Mucosa of gallbladder (tissue), 1 donor: ENCODE measurements at regions not wholly inside any gene's neighbourhood (a gene's known extent, or its start where the extent isn't known, plus 50 kb on each side); places are given as distances from the start of the nearest gene placed in this dataset.

Experiments
- DNase-seq: peaks from one replicate; pipeline ENCODE4 v3.0.0-alpha.2; 2020; ENCODE audit warnings: low spot score
- donor health status: DM: no; HTN: no; CAD: no.

- DNase-seq = no peak
These were observed 461.5 kb downstream of the MN1 start for GRCh38 chr22:27340047-27340446.

- DNase-seq = no peak
These were observed 457.0 kb downstream of the MN1 start for GRCh38 chr22:27344546-27344945.

- no peak for DNase-seq
These were observed 455.9 kb downstream of the MN1 start for GRCh38 chr22:27345691-27346090.

GRCh38 chr22:27347951-27348350, 453.6 kb downstream of the MN1 start:
- DNase-seq = no peak

GRCh38 chr22:27348634-27349033, 452.9 kb downstream of the MN1 start:
- no peak for DNase-seq

- DNase-seq = no peak
These were observed 452.1 kb downstream of the MN1 start for GRCh38 chr22:27349456-27349855.

- no peak for DNase-seq
These were observed 451.2 kb downstream of the MN1 start for GRCh38 chr22:27350306-27350705.

- no peak for DNase-seq
These were observed 449.1 kb downstream of the MN1 start for GRCh38 chr22:27352426-27352825.

GRCh38 chr22:27358096-27358870, 443.3 kb downstream of the MN1 start:
- DNase-seq = no peak

GRCh38 chr22:27370269-27370668, 431.3 kb downstream of the MN1 start:
- DNase-seq = no peak

- no peak for DNase-seq
These were observed 430.6 kb downstream of the MN1 start for GRCh38 chr22:27370987-27371386.

- peak; percentile 1 for DNase-seq
These were observed 429.2 kb downstream of the MN1 start for GRCh38 chr22:27372364-27372763.

- DNase-seq = peak; percentile 84
These were observed 428.4 kb downstream of the MN1 start for GRCh38 chr22:27372969-27373670.

- DNase-seq = no peak
These were observed 423.9 kb downstream of the MN1 start for GRCh38 chr22:27377501-27378295.

- DNase-seq = no peak
These were observed 423.2 kb downstream of the MN1 start for GRCh38 chr22:27378311-27378800.

- DNase-seq = no peak
These were observed 422.6 kb downstream of the MN1 start for GRCh38 chr22:27378995-27379394.

- DNase-seq = peak; percentile 3
These were observed 420.7 kb downstream of the MN1 start for GRCh38 chr22:27380855-27381254.

GRCh38 chr22:27381552-27381951, 420.0 kb downstream of the MN1 start:
- peak; percentile 2 for DNase-seq

- peak; percentile 4 for DNase-seq
These were observed 419.4 kb downstream of the MN1 start for GRCh38 chr22:27381960-27382742.

- DNase-seq = no peak
These were observed 418.6 kb downstream of the MN1 start for GRCh38 chr22:27382947-27383346.

- no peak for DNase-seq
These were observed 417.7 kb downstream of the MN1 start for GRCh38 chr22:27383896-27384295.
